Activated CD4-positive, alpha-beta T cell treated with anti-CD3 and anti-CD28 coated beads, Interleukin-2, amount 50 U/mL, for 16 hours (primary cell): ENCODE measurements at regions not wholly inside any gene's neighbourhood (a gene's known extent, or its start where the extent isn't known, plus 50 kb on each side); places are given as distances from the start of the nearest gene placed in this dataset.
"Not testable (repeated sequence)": the region's sequence is repeated elsewhere in the genome, so short reads cannot be mapped to it uniquely, and the experiment has no call there.

Experiments
- DNase-seq: peaks from one replicate; pipeline ENCODE4 v3.0.0-alpha.2; 2020

GRCh38 chr15:70576696-70577095 is 186.7 kb downstream of the UACA start:
- no peak for DNase-seq

- DNase-seq: no peak
These were observed 187.1 kb downstream of the UACA start for GRCh38 chr15:70576276-70576675.

- no peak for DNase-seq
These were observed 187.8 kb downstream of the UACA start for GRCh38 chr15:70575231-70576226.

GRCh38 chr15:70574325-70574724 is 189.0 kb downstream of the UACA start:
- not testable (repeated sequence) for DNase-seq

- no peak for DNase-seq
These were observed 190.1 kb downstream of the UACA start for GRCh38 chr15:70573121-70573850.

GRCh38 chr15:70569714-70570231 is 193.6 kb downstream of the UACA start:
- no peak for DNase-seq

- DNase-seq: no peak
These were observed 194.2 kb downstream of the UACA start for GRCh38 chr15:70569091-70569713.

- DNase-seq: no peak
These were observed 196.4 kb downstream of the UACA start for GRCh38 chr15:70566989-70567388.

- no peak for DNase-seq
These were observed 197.1 kb downstream of the UACA start for GRCh38 chr15:70566047-70566835.

- no peak for DNase-seq
These were observed 199.7 kb downstream of the UACA start for GRCh38 chr15:70563561-70564095.

- no peak for DNase-seq
These were observed 200.5 kb downstream of the UACA start for GRCh38 chr15:70562906-70563305.

GRCh38 chr15:70561885-70562284 is 201.5 kb downstream of the UACA start:
- no peak for DNase-seq

GRCh38 chr15:70560617-70561328 is 202.6 kb downstream of the UACA start:
- no peak for DNase-seq

- DNase-seq: peak; percentile 66
These were observed 203.8 kb downstream of the UACA start for GRCh38 chr15:70559265-70560239.

GRCh38 chr15:70558406-70559264 is 204.7 kb downstream of the UACA start:
- no peak for DNase-seq

- DNase-seq: no peak
These were observed 205.7 kb downstream of the UACA start for GRCh38 chr15:70557521-70558258.

- DNase-seq: no peak
These were observed 206.6 kb downstream of the UACA start for GRCh38 chr15:70556779-70557178.

- DNase-seq: no peak
These were observed 207.1 kb downstream of the UACA start for GRCh38 chr15:70556151-70556741.
